GM10266 (cell line): ENCODE measurements at regions not wholly inside any gene's neighbourhood (a gene's known extent, or its start where the extent isn't known, plus 50 kb on each side); places are given as distances from the start of the nearest gene placed in this dataset.
A peak's percentile ranks its signal among the peaks of the same experiment; 100 is the strongest.

Experiments
- DNase-seq: peaks from one replicate; pipeline ENCODE4 v3.0.0; 2012; ENCODE audit errors: extremely low spot score
- TF ChIP-seq, protein P1 (sequence below): IDR thresholded peaks from 2 replicates; pipeline ENCODE4 v1.5.1; 2012; ENCODE audit warnings: mild to moderate bottlenecking, low read depth; ENCODE audit not compliant: control insufficient read depth, insufficient read depth; ENCODE audit errors: missing control alignments

DNA sequence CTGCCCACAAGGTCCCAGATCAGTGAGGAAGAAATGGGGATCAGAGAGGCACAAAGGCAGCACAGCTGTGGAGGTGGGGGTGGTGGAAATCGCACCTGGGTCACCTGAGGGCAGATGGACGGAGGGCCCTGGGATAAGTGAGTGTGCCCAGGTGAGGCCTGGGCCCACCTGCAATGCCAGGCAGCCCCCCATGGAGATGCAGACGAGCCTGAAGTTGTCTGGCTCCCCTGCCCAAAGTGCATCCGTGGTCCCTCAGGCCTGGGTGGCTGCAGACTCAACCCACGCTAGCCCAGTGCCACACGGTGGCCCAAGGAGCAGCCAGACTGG lies 84.9 kb downstream of the NCOR2 start:
- TF ChIP-seq, protein P1, sequence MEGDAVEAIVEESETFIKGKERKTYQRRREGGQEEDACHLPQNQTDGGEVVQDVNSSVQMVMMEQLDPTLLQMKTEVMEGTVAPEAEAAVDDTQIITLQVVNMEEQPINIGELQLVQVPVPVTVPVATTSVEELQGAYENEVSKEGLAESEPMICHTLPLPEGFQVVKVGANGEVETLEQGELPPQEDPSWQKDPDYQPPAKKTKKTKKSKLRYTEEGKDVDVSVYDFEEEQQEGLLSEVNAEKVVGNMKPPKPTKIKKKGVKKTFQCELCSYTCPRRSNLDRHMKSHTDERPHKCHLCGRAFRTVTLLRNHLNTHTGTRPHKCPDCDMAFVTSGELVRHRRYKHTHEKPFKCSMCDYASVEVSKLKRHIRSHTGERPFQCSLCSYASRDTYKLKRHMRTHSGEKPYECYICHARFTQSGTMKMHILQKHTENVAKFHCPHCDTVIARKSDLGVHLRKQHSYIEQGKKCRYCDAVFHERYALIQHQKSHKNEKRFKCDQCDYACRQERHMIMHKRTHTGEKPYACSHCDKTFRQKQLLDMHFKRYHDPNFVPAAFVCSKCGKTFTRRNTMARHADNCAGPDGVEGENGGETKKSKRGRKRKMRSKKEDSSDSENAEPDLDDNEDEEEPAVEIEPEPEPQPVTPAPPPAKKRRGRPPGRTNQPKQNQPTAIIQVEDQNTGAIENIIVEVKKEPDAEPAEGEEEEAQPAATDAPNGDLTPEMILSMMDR = no peak
- no peak for DNase-seq

DNA sequence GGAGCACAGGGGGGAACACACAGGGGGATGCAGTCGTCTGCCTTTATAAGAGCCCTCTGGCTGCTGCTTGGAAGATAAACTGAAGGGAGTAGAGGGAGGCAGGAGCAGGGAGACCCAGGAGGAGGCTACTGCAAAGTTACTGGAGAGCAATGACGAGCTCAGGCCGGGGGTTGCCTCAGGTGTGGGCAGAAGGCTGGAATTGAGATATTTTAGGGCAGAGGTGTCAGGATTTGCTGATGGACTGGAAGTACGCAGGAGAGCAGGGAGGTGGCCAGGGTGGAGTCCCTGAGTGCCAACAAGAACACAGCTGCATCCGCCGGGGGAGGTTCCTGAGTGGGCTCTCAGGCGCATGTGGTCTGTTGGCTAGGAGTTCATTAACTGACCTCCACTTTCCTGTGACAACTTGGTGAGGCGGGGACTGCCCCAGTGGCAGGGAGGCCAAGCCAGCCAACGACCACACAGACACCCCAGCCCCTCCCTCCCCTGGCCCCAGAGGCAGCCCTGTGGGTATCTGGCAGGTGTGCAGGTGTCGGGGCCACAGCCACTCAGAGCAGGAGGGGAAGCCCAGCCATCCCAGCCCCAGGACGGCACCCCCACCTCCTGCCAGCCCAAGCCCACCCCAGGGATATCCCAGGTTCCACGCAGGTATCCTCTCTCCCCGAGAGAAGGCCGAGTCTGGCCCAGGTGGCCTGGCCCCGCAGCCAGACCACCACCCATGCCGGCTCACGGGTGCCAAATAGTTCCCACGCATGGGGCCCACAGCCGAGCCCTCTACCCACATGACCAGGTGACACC lies 85.4 kb downstream of the NCOR2 start:
- TF ChIP-seq, protein P1 = no peak
- DNase-seq = no peak

DNA sequence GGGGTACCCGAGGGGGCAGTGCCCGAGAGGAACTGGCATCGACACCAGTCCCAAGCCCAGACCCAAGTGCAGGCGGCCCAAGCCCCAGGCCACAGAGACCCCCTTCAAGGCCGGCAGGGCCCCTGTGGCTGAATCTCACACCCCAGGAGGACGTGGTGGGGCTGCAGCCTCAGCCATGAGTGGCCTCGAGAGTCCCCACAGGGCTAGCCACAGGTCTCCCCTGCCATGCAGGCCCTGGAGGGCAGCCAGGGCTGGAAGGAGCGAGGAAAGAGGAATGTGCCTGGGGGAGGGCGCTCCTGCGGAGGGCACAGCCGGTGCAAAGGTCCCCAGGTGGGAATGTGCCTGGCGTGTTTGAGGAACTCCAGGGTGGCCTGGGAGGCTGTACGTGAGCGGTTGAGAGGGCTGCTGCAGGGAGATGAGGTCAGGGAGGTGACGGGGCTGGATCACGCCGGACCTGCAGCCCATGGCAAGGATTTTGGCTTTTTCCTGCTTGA lies 86.1 kb downstream of the NCOR2 start:
- no peak for DNase-seq

DNA sequence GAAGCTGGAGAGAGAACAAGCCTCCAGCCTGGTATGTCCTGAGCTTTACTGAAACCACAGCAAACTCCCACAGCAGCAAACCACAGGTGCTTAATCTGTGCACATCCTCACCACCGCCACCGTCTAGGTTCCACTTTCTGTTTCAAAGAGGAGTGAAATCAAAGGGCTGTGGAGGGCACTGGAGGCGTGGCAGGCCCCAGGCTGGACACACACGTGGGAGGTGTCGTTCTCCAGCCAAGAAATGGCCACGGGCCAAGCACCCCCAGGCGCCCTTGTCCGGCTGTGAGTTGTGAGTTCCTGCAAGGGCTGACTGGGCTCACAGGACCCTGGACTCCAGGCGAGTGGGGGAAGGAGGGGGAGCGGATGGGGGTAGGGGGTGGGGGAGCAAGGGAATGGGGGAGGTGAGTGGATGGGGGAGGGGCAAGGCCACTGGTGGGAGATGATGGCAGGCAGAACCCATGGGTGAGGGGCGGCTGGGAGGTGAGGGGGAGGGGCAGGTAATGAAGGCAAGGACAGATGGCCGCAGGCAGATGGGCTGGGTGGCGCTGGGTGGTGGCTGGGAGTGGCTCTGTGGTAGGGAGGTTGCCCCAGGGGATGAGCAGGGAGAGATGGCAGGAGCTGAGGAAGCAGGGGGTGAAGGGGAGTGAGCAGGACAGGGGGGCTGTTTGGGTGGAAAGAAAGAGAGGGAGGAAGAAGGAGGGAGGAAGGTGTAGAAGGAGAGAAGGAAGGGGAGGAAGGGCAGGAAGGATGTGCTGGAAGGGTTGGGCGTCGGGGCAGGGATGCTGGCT lies 86.7 kb downstream of the NCOR2 start:
- DNase-seq = peak; percentile 87
- TF ChIP-seq, protein P1 = no peak

More for the DNA sequence above, 86.1 kb downstream of the NCOR2 start:
- TF ChIP-seq, protein P1 = no peak

DNA sequence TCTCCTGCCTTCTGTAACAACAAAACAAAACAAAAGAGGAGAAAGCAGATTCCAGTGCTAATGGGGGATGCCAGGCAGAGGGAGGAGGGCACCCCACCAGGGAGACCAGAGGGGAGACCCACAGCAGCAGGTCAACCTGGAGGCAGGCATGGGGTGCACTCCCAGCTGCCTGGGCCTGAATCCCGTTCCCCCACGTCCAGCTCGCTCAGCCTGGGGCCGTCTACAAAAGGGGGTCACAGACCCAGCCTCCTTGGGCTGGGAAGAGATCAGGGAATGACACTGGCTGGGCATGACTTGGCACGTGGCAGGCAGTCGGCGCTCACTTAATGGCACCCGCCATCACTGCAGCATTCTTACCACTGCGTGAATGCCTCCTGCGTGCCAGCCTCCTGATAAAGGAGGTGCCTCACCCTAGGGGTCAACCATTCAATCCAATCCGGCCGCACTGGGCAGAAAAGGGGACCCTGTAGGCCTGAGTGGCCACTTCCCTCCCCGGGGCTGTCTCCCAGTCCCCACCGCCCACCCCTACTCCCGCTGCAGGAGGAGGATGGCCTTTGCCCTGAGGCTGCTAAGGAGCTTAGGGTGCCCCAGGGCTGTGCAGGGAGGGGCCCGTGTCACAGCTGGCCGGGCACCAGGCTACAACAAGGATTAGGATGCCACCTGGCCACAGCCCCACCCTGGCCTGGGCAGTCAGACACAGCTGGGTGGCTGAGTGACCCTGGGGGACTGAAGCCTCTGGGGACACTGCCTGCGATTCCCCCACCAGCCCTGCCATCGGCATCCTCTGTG lies 87.5 kb downstream of the NCOR2 start:
- TF ChIP-seq, protein P1 = no peak
- DNase-seq = no peak

DNA sequence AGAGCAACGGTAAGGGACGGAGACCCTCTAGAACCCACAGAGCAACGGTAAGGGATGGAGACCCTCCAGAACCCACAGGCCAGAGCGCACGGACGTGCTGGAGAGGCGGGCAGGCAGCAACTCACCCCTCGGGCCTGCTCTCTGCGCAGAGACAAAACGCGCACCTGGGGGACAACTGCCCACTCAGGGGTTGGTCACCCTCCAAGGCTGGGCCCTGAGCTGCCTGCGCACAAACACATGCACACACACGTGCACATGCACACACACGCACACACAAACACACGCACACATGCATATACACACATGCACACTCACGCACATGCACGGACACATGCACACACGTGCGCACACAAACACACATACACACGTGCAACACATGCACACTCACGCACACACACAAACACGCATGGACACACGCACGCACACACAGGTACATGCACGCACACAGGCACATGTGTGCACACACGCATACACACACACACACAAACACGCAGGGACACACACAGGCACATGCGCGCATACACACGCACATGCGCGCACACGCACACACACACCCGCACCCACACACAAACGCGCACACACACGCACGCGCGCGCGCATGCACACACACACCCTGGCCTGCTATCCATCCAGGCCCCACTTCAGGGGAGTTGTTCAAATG lies 88.3 kb downstream of the NCOR2 start:
- no peak for DNase-seq
- TF ChIP-seq, protein P1 = no peak
